GM19023 (cell line): ENCODE measurements at regions not wholly inside any gene's neighbourhood (a gene's known extent, or its start where the extent isn't known, plus 50 kb on each side); places are given as distances from the start of the nearest gene placed in this dataset.

Experiments
- ATAC-seq: cut with Tn5 transposase; IDR thresholded peaks from one replicate; pipeline ENCODE4 v1.9.1; 2021; ENCODE audit warnings: mild to moderate bottlenecking, moderate library complexity; ENCODE audit not compliant: unreplicated experiment

- no peak for ATAC-seq
Measured at GRCh38 chr1:55846051-55846450, 630.9 kb upstream of the USP24 start.

GRCh38 chr1:55844322-55844721, 629.2 kb upstream of the USP24 start:
- no peak for ATAC-seq

- no peak for ATAC-seq
Measured at GRCh38 chr1:55839626-55840025, 624.5 kb upstream of the USP24 start.

GRCh38 chr1:55839221-55839620, 624.1 kb upstream of the USP24 start:
- no peak for ATAC-seq

- ATAC-seq: no peak
Measured at GRCh38 chr1:55836086-55836485, 620.9 kb upstream of the USP24 start.

- ATAC-seq: no peak
Measured at GRCh38 chr1:55833529-55834091, 618.4 kb upstream of the USP24 start.

GRCh38 chr1:55831759-55832158, 616.6 kb upstream of the USP24 start:
- no peak for ATAC-seq

GRCh38 chr1:55828044-55828443, 612.9 kb upstream of the USP24 start:
- ATAC-seq: no peak

- ATAC-seq: no peak
Measured at GRCh38 chr1:55827350-55827749, 612.2 kb upstream of the USP24 start.

GRCh38 chr1:55826381-55827080, 611.4 kb upstream of the USP24 start:
- no peak for ATAC-seq

- ATAC-seq: no peak
Measured at GRCh38 chr1:55825461-55825860, 610.3 kb upstream of the USP24 start.

- ATAC-seq: no peak
Measured at GRCh38 chr1:55824251-55824640, 609.1 kb upstream of the USP24 start.

GRCh38 chr1:55823541-55824250, 608.5 kb upstream of the USP24 start:
- no peak for ATAC-seq

- no peak for ATAC-seq
Measured at GRCh38 chr1:55822891-55823290, 607.7 kb upstream of the USP24 start.

GRCh38 chr1:55821234-55821633, 606.1 kb upstream of the USP24 start:
- no peak for ATAC-seq

GRCh38 chr1:55820501-55820900, 605.3 kb upstream of the USP24 start:
- no peak for ATAC-seq

- ATAC-seq: no peak
Measured at GRCh38 chr1:55819011-55819410, 603.8 kb upstream of the USP24 start.

GRCh38 chr1:55816456-55817426, 601.6 kb upstream of the USP24 start:
- ATAC-seq: no peak

GRCh38 chr1:55815745-55816455, 600.7 kb upstream of the USP24 start:
- ATAC-seq: no peak

GRCh38 chr1:55814967-55815366, 599.8 kb upstream of the USP24 start:
- no peak for ATAC-seq
